ENCODE measurements at regions not wholly inside any gene's neighbourhood (a gene's known extent, or its start where the extent isn't known, plus 50 kb on each side); places are given as distances from the start of the nearest gene placed in this dataset.

- no peaks in the 10 kb centered on the region for H3K36me3 ChIP-seq (ENCODE audit: insufficient read depth, low read length)
- H3K9me3 ChIP-seq (ENCODE audit: insufficient read depth, low read depth, low read length), result no peaks in the 10 kb centered on the region
- no peaks in the 10 kb centered on the region for H3K4me1 ChIP-seq (ENCODE audit: insufficient read depth, low read length, poor library complexity, severe bottlenecking)
- H3F3A ChIP-seq (ENCODE audit: low read depth), result no peaks in the 10 kb centered on the region
- 0 out of 2 replicates have a peak overlapping the region, but pooled peaks have one; percentile 36 for H2AFZ ChIP-seq (ENCODE audit: low read length)
- no peaks in the 10 kb centered on the region for H3K79me2 ChIP-seq (ENCODE audit: insufficient read depth, low read length)
- no peak overlapping the region for H3K4me2 ChIP-seq (ENCODE audit: low read depth, low read length, poor library complexity, severe bottlenecking)
- H3K4me3 ChIP-seq (ENCODE audit: low read length, poor library complexity, severe bottlenecking), result no peak overlapping the region
- H3K9me2 ChIP-seq (replicated peaks; ENCODE audit: low read depth, low read length), result no peaks in the 10 kb centered on the region
- TF ChIP-seq CTCF (conservative IDR thresholded peaks at IDR 0.05; ENCODE audit: low read length), result no peak
- TF ChIP-seq EZH2phosphoT487 (IDR thresholded peaks at IDR 0.05; ENCODE audit: borderline replicate concordance), result no peak
- no peak overlapping the region for H3K9ac ChIP-seq (ENCODE audit: low read depth, low read length, poor library complexity, severe bottlenecking)
- H3K27me3 ChIP-seq (ENCODE audit: insufficient read depth, low read length, poor library complexity, severe bottlenecking), result no peaks in the 10 kb centered on the region
- no peaks in the 10 kb centered on the region for H4K20me1 ChIP-seq (ENCODE audit: insufficient read depth, low read length, poor library complexity, severe bottlenecking)
Measured at GRCh38 chr6:28758818-28759235, 165.0 kb downstream of the TRIM27 start.

GRCh38 chr6:28764014-28764723 lies 159.6 kb downstream of the TRIM27 start:
- H3K27me3 ChIP-seq (ENCODE audit: insufficient read depth, low read length, poor library complexity, severe bottlenecking), result no peaks in the 10 kb centered on the region
- H3F3A ChIP-seq (ENCODE audit: low read depth), result no peaks in the 10 kb centered on the region
- H3K9me2 ChIP-seq (replicated peaks; ENCODE audit: low read depth, low read length), result no peaks in the 10 kb centered on the region
- H2AFZ ChIP-seq (ENCODE audit: low read length), result no peak overlapping the region
- no peaks in the 10 kb centered on the region for H3K36me3 ChIP-seq (ENCODE audit: insufficient read depth, low read length)
- H3K79me2 ChIP-seq (ENCODE audit: insufficient read depth, low read length), result no peaks in the 10 kb centered on the region
- H4K20me1 ChIP-seq (ENCODE audit: insufficient read depth, low read length, poor library complexity, severe bottlenecking), result no peaks in the 10 kb centered on the region
- H3K4me2 ChIP-seq (ENCODE audit: low read depth, low read length, poor library complexity, severe bottlenecking), result no peak overlapping the region
- TF ChIP-seq EZH2phosphoT487 (IDR thresholded peaks at IDR 0.05; ENCODE audit: borderline replicate concordance), result no peak
- TF ChIP-seq CTCF (conservative IDR thresholded peaks at IDR 0.05; ENCODE audit: low read length), result no peak
- H3K9ac ChIP-seq (ENCODE audit: low read depth, low read length, poor library complexity, severe bottlenecking), result no peak overlapping the region
- no peaks in the 10 kb centered on the region for H3K4me1 ChIP-seq (ENCODE audit: insufficient read depth, low read length, poor library complexity, severe bottlenecking)
- H3K9me3 ChIP-seq (ENCODE audit: insufficient read depth, low read depth, low read length), result no peaks in the 10 kb centered on the region
- H3K4me3 ChIP-seq (ENCODE audit: low read length, poor library complexity, severe bottlenecking), result no peak overlapping the region

- Histone ChIP-seq H3F3A (ENCODE audit: low read depth) (no peaks in the 10 kb centered on the region), H3K79me2 (ENCODE audit: insufficient read depth, low read length) (no peaks in the 10 kb centered on the region), H3K4me2 (ENCODE audit: low read depth, low read length, poor library complexity, severe bottlenecking) (no peak overlapping the region), H2AFZ (ENCODE audit: low read length) (no peak overlapping the region), H3K4me3 (ENCODE audit: low read length, poor library complexity, severe bottlenecking) (no peak overlapping the region), H3K9me3 (ENCODE audit: insufficient read depth, low read depth, low read length) (no peaks in the 10 kb centered on the region), H3K36me3 (ENCODE audit: insufficient read depth, low read length) (no peaks in the 10 kb centered on the region), H3K9me2 (replicated peaks; ENCODE audit: low read depth, low read length) (no peaks in the 10 kb centered on the region), H3K4me1 (ENCODE audit: insufficient read depth, low read length, poor library complexity, severe bottlenecking) (no peaks in the 10 kb centered on the region), H3K9ac (ENCODE audit: low read depth, low read length, poor library complexity, severe bottlenecking) (no peak overlapping the region), H3K27me3 (ENCODE audit: insufficient read depth, low read length, poor library complexity, severe bottlenecking) (no peaks in the 10 kb centered on the region), H4K20me1 (ENCODE audit: insufficient read depth, low read length, poor library complexity, severe bottlenecking) (no peaks in the 10 kb centered on the region)
- no peak for TF ChIP-seq EZH2phosphoT487 (IDR thresholded peaks at IDR 0.05; ENCODE audit: borderline replicate concordance)
- TF ChIP-seq CTCF (conservative IDR thresholded peaks at IDR 0.05; ENCODE audit: low read length), result no peak
Measured at GRCh38 chr6:28764761-28765282, 159.0 kb downstream of the TRIM27 start.
